HEK293 (cell line): ENCODE measurements at regions not wholly inside any gene's neighbourhood (a gene's known extent, or its start where the extent isn't known, plus 50 kb on each side); places are given as distances from the start of the nearest gene placed in this dataset.

Experiments
- CTCF ChIA-PET: fragments of 350-600 bp; formaldehyde crosslinking; extraction: SDS; loops from one replicate; lab custom pipeline; 2021; ENCODE audit warnings: antibody characterized with exemption; lab: Yijun Ruan, JAX
- POLR2A ChIA-PET: fragments of 300-600 bp; formaldehyde crosslinking; extraction: SDS; loops from one replicate; lab custom pipeline; 2020; ENCODE audit warnings: antibody characterized with exemption, inconsistent platforms; lab: Yijun Ruan, JAX
- H3K27ac ChIP-seq: fragments of 200-500 bp; sonication (Bioruptor generic); 2 replicates; pipeline ENCODE4 v1.5.1; 2014; ENCODE audit warnings: low read depth, low read length, control low read depth, inconsistent platforms; ENCODE audit errors: extremely low read depth
- H3K36me3 ChIP-seq, 2 experiments: fragments of 200-500 bp in 1 of 2; sonication (Bioruptor generic) in 1 of 2; 1 replicate in 1 of 2; 2 replicates in 1 of 2; pipeline ENCODE4 v1.5.1; 2014 to 2017; ENCODE audit warnings: inconsistent platforms in 2 of 2, low read length in 2 of 2; ENCODE audit not compliant: control insufficient read depth in 2 of 2, insufficient read depth in 1 of 2
- H3K4me1 ChIP-seq: fragments of 200-500 bp; sonication (Bioruptor generic); 2 replicates; pipeline ENCODE4 v1.5.1; 2014; ENCODE audit warnings: mild to moderate bottlenecking, low read length, inconsistent platforms; ENCODE audit not compliant: control insufficient read depth, insufficient read depth
- H3K4me3 ChIP-seq: 2 replicates; pipeline ENCODE4 v1.5.1; 2011; ENCODE audit warnings: low read depth, mild to moderate bottlenecking, control low read depth, low read length, moderate library complexity
- H3K9me3 ChIP-seq: fragments of 200-500 bp; sonication (Bioruptor generic); 2 replicates; pipeline ENCODE4 v1.5.1; 2014; ENCODE audit warnings: low read depth, low read length, inconsistent platforms; ENCODE audit not compliant: control insufficient read depth, insufficient read depth
- AEBP2 ChIP-seq: fragments of 450-650 bp; formaldehyde crosslinking; IDR thresholded peaks from 2 replicates; pipeline ENCODE4 v1.5.1; 2016; ENCODE audit warnings: missing biosample characterization, missing genetic modification characterization, borderline replicate concordance
- IKZF3 ChIP-seq: fragments of 450-650 bp; IDR thresholded peaks from 2 replicates; pipeline ENCODE4 v1.5.0; 2018; ENCODE audit warnings: missing biosample characterization, mild to moderate bottlenecking, missing genetic modification characterization, moderate library complexity
- SP2 ChIP-seq: fragments of 450-650 bp; formaldehyde crosslinking; IDR thresholded peaks from 2 replicates; pipeline ENCODE4 v1.5.1; 2016; ENCODE audit warnings: missing biosample characterization, missing genetic modification characterization
- TRIM28 ChIP-seq: IDR thresholded peaks from 2 replicates; pipeline ENCODE4 v1.6.1; 2011; ENCODE audit warnings: low read length, control low read depth, borderline replicate concordance
- ZBTB8A ChIP-seq: fragments of 450-650 bp; formaldehyde crosslinking; IDR thresholded peaks from 2 replicates; pipeline ENCODE4 v1.5.1; 2016; ENCODE audit warnings: missing biosample characterization, missing genetic modification characterization
- ZNF121 ChIP-seq: fragments of 450-650 bp; formaldehyde crosslinking; IDR thresholded peaks from 2 replicates; pipeline ENCODE4 v1.5.1; 2016; ENCODE audit warnings: missing biosample characterization, missing genetic modification characterization
- ZNF138 ChIP-seq: fragments of 450-650 bp; formaldehyde crosslinking; IDR thresholded peaks from 2 replicates; pipeline ENCODE4 v1.5.1; 2016; ENCODE audit warnings: missing biosample characterization, missing genetic modification characterization, borderline replicate concordance
- ZNF146 ChIP-seq: fragments of 450-650 bp; formaldehyde crosslinking; IDR thresholded peaks from 2 replicates; pipeline ENCODE4 v1.5.1; 2016; ENCODE audit warnings: missing biosample characterization, missing genetic modification characterization
- ZNF274 ChIP-seq, 2 experiments: fragments of 200-500 bp in 1 of 2; fragments of 450-650 bp in 1 of 2; sonication (Bioruptor generic) in 1 of 2; formaldehyde crosslinking in 1 of 2; IDR thresholded peaks; 2 replicates each; pipeline versions ENCODE4 v1.5.1 to v1.6.1; 2014 to 2016; ENCODE audit warnings: borderline replicate concordance in 1 of 2, inconsistent platforms in 1 of 2, low read length in 1 of 2, missing biosample characterization in 1 of 2, missing genetic modification characterization in 1 of 2
- ZNF302 ChIP-seq: fragments of 450-650 bp; formaldehyde crosslinking; IDR thresholded peaks from 2 replicates; pipeline ENCODE4 v1.5.1; 2016; ENCODE audit warnings: missing biosample characterization, missing genetic modification characterization, low read depth
- ZNF473 ChIP-seq: fragments of 450-650 bp; formaldehyde crosslinking; IDR thresholded peaks from 2 replicates; pipeline ENCODE4 v1.5.1; 2017; ENCODE audit warnings: missing biosample characterization, missing genetic modification characterization
- ZNF510 ChIP-seq: fragments of 450-650 bp; formaldehyde crosslinking; IDR thresholded peaks from 2 replicates; pipeline ENCODE4 v1.5.1; 2018; ENCODE audit warnings: mild to moderate bottlenecking, missing genetic modification characterization, missing biosample characterization; ENCODE audit not compliant: insufficient replicate concordance
- ZNF561 ChIP-seq: fragments of 450-650 bp; IDR thresholded peaks from 2 replicates; pipeline ENCODE4 v1.5.1; 2018; ENCODE audit warnings: missing biosample characterization, missing genetic modification characterization, borderline replicate concordance
- ZNF626 ChIP-seq: fragments of 450-650 bp; sonication (Bioruptor Pico); formaldehyde crosslinking; IDR thresholded peaks from 2 replicates; pipeline ENCODE4 v1.5.1; 2018; ENCODE audit warnings: missing biosample characterization, missing genetic modification characterization, inconsistent platforms
- ZNF670 ChIP-seq: fragments of 450-650 bp; formaldehyde crosslinking; IDR thresholded peaks from 2 replicates; pipeline ENCODE4 v1.5.1; 2016; ENCODE audit warnings: missing biosample characterization, missing genetic modification characterization, low read depth
- ZNF701 ChIP-seq: fragments of 450-650 bp; formaldehyde crosslinking; IDR thresholded peaks from 2 replicates; pipeline ENCODE4 v1.5.1; 2016; ENCODE audit warnings: missing biosample characterization, missing genetic modification characterization
- ZNF837 ChIP-seq: fragments of 450-650 bp; formaldehyde crosslinking; IDR thresholded peaks from 2 replicates; pipeline ENCODE4 v1.5.1; 2016; ENCODE audit warnings: missing biosample characterization, missing genetic modification characterization
- ZXDB ChIP-seq: fragments of 450-650 bp; formaldehyde crosslinking; IDR thresholded peaks from 2 replicates; pipeline ENCODE4 v1.5.1; 2016; ENCODE audit warnings: missing biosample characterization, missing genetic modification characterization
- TF ChIP-seq, protein P1 (sequence below): fragments of 450-650 bp; formaldehyde crosslinking; IDR thresholded peaks from 2 replicates; pipeline ENCODE4 v1.5.0; 2017; ENCODE audit warnings: missing biosample characterization, missing genetic modification characterization, borderline replicate concordance

- H3K4me1 ChIP-seq: no peaks in the 10 kb centered on the region
- H3K36me3 ChIP-seq: no peaks in the 10 kb centered on the region
- POLR2A ChIA-PET: no interaction called here
- no peak overlapping the region for H3K4me3 ChIP-seq
- CTCF ChIA-PET: no interaction called here
- no peak for TF ChIP-seq ZNF302 (tag by site-specific recombination)
- TF ChIP-seq, protein P1, sequence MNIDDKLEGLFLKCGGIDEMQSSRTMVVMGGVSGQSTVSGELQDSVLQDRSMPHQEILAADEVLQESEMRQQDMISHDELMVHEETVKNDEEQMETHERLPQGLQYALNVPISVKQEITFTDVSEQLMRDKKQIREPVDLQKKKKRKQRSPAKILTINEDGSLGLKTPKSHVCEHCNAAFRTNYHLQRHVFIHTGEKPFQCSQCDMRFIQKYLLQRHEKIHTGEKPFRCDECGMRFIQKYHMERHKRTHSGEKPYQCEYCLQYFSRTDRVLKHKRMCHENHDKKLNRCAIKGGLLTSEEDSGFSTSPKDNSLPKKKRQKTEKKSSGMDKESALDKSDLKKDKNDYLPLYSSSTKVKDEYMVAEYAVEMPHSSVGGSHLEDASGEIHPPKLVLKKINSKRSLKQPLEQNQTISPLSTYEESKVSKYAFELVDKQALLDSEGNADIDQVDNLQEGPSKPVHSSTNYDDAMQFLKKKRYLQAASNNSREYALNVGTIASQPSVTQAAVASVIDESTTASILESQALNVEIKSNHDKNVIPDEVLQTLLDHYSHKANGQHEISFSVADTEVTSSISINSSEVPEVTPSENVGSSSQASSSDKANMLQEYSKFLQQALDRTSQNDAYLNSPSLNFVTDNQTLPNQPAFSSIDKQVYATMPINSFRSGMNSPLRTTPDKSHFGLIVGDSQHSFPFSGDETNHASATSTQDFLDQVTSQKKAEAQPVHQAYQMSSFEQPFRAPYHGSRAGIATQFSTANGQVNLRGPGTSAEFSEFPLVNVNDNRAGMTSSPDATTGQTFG (tag by site-specific recombination): no peak
- no peak for TF ChIP-seq ZBTB8A (tag by site-specific recombination)
- TF ChIP-seq ZNF138: no peak
- TF ChIP-seq ZNF626 (tag by site-specific recombination): no peak
- no peak for TF ChIP-seq ZXDB
- TF ChIP-seq ZNF837 (tag by site-specific recombination): no peak
- TF ChIP-seq IKZF3 (tag by site-specific recombination): no peak
- no peaks in the 10 kb centered on the region for H3K9me3 ChIP-seq
- H3K27ac ChIP-seq: no peak overlapping the region
Measured at GRCh38 chr7:156232931-156233705, 407.5 kb upstream of the RNF32 start.

DNA sequence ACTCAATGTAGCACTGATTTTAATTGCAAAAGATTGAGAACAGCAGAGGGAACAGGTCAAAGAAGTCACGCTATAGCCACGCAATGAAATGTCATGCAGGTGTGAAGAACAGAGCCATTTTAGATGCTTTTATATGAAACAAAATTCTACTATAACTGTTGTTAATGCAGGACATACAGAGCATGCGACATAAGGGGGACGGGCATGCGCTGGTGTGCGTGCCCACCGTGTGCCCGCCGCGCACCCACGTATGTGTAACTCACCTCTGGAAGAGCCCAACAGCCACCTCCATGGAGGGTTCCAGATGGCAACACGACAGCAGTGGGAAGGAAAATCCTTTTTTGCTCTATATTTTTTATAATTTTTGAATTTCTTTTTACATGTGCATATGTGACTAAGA is 410.0 kb upstream of the RNF32 start:
- Histone ChIP-seq H3K4me1 (no peaks in the 10 kb centered on the region), H3K36me3 (no peaks in the 10 kb centered on the region), H3K9me3 (no peaks in the 10 kb centered on the region), H3K27ac (no peak overlapping the region), H3K4me3 (no peak overlapping the region)
- ChIA-PET POLR2A (no interaction called here), CTCF (no interaction called here)
- no peak for TF ChIP-seq ZNF146 (tag by site-specific recombination)
- no peak for TF ChIP-seq ZNF670 (tag by site-specific recombination)
- TF ChIP-seq ZNF561 (tag by site-specific recombination): no peak
- TF ChIP-seq ZNF274 (IDR thresholded peaks at IDR 0.05; ENCODE audit: low read length): no peak
- no peak for TF ChIP-seq ZNF274 (tag by site-specific recombination; IDR thresholded peaks at IDR 0.05; ENCODE audit: borderline replicate concordance)
- no peak for TF ChIP-seq TRIM28
- TF ChIP-seq ZBTB8A (tag by site-specific recombination): no peak
- TF ChIP-seq AEBP2 (tag by site-specific recombination): no peak
- TF ChIP-seq ZNF510 (tag by site-specific recombination): no peak
- TF ChIP-seq ZNF121 (tag by site-specific recombination): no peak
- TF ChIP-seq ZNF701 (tag by site-specific recombination): no peak
- no peak for TF ChIP-seq SP2
- TF ChIP-seq ZNF473 (tag by site-specific recombination): no peak
